ENCODE measurements at regions not wholly inside any gene's neighbourhood (a gene's known extent, or its start where the extent isn't known, plus 50 kb on each side); places are given as distances from the start of the nearest gene placed in this dataset.

DNA sequence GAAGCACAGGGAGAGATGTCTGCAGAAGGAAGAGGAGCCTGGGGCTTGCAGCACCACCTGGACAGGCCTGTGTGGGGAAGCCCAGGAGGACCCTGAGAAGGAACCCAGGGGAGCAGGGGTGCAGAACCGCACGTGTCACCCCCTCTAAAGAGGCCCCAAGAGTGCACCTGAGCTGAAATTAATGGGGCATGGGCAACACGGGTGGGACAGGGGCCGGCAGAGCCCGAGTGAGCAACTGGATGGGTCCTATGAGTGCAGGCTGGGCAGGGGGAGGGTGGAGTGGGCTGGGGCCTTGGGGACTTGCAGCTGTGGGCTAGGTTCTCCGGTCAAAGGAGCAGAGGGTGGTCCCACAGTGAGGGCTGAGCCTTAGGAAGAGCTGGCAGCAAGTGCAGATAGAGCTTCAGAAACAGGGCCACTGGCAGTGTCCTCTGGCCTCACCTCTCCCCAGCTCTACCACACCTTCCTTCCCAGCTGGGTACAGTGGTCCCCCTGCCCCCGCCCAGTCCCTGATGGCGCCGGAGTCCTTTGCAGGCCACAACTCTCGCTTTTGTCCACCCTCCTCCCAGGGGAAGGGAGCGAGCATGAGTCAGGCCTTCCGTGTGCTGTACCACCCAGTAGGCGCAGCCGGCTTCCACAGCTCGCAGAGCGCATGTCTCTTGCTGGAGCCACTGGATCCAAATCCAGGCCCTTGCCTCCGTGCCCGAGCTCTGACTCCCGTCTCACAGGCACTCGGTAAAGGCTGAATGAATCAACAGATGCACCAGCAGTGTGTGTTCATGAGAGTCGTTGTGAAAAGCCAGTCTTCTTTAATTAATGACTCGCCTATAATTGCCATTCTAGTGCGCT lies 131.6 kb downstream of the HMX1 start:
- TF ChIP-seq CTCF (IDR thresholded peaks at IDR 0.05) (no peak), POLR2A (IDR thresholded peaks at IDR 0.05) (no peak), EP300 (IDR thresholded peaks at IDR 0.05) (no peak), POLR2AphosphoS5 (IDR thresholded peaks at IDR 0.05) (no peak)
